Bronchial epithelial cell (primary cell): ENCODE measurements at regions not wholly inside any gene's neighbourhood (a gene's known extent, or its start where the extent isn't known, plus 50 kb on each side); places are given as distances from the start of the nearest gene placed in this dataset.

Source experiments
- DNase-seq: peaks from one replicate; pipeline ENCODE4 v3.0.0-alpha.2; 2010; ENCODE audit warnings: low read depth
- FAIRE-seq: peaks from 2 replicates; lab custom pipeline; 2011; peaks lifted over from hg19 to GRCh38; lab: Jason Lieb, UNC
- H3K27me3 ChIP-seq: 2 replicates; pipeline ENCODE4 v1.5.1; 2011; ENCODE audit warnings: low read length; ENCODE audit not compliant: control insufficient read depth, insufficient read depth
- H3K36me3 ChIP-seq: 2 replicates; pipeline ENCODE4 v1.5.1; 2011; ENCODE audit warnings: low read length; ENCODE audit not compliant: control insufficient read depth, insufficient read depth
- H3K4me3 ChIP-seq: 2 replicates; pipeline ENCODE4 v1.5.1; 2011; ENCODE audit warnings: mild to moderate bottlenecking, low read depth, low read length, control low read depth
- TF ChIP-seq, protein P1 (sequence below): IDR thresholded peaks from 2 replicates; pipeline ENCODE4 v1.5.1; 2011; ENCODE audit warnings: mild to moderate bottlenecking, moderate library complexity, low read length, control low read depth, inconsistent platforms; ENCODE audit not compliant: insufficient read depth, severe bottlenecking

DNA sequence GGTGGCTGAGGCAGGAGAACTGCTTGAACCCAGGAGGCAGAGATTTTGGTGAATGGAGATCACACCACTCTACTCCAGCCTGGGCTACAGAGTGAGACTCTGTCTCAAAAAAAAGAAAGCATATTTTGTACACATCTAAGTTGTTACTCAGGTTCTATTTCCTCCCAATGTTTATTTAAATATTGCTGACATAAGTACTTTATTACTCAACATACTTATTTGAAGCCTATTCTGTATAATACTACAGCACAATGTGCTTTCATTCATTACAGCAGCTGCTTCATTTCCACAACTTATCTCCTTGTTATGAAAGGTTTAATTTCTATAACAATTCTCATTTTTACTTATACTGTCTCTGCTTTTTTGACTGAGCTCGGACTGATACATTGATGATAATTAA, 495.7 kb downstream of the SLITRK1 start:
- no peak for DNase-seq
- Histone ChIP-seq H3K4me3 (no peak overlapping the region), H3K27me3 (no peaks in the 10 kb centered on the region), H3K36me3 (no peaks in the 10 kb centered on the region)
- TF ChIP-seq, protein P1, sequence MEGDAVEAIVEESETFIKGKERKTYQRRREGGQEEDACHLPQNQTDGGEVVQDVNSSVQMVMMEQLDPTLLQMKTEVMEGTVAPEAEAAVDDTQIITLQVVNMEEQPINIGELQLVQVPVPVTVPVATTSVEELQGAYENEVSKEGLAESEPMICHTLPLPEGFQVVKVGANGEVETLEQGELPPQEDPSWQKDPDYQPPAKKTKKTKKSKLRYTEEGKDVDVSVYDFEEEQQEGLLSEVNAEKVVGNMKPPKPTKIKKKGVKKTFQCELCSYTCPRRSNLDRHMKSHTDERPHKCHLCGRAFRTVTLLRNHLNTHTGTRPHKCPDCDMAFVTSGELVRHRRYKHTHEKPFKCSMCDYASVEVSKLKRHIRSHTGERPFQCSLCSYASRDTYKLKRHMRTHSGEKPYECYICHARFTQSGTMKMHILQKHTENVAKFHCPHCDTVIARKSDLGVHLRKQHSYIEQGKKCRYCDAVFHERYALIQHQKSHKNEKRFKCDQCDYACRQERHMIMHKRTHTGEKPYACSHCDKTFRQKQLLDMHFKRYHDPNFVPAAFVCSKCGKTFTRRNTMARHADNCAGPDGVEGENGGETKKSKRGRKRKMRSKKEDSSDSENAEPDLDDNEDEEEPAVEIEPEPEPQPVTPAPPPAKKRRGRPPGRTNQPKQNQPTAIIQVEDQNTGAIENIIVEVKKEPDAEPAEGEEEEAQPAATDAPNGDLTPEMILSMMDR, result no peak
- no peak for FAIRE-seq

DNA sequence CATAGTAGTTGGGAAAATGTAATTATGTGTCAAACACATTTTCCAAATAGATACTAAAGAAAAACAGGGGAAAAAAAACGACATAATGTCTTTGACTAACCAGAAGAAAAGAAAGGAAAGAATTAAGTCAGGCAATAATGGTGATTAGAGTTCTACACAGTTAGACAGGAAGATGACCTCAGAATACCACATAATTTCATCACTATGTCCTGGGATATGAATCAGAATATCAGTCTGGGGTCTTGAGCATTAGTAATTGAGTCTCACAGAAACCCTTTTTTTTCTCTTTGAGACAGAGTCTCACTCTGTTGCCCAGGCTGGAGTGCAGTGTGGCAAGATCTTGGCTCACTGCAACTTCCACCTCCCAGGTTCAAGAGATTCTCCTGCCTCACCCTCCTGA, 503.4 kb downstream of the SLITRK1 start:
- Histone ChIP-seq H3K4me3 (no peak overlapping the region), H3K27me3 (no peaks in the 10 kb centered on the region), H3K36me3 (no peaks in the 10 kb centered on the region)
- peak; percentile 8 for DNase-seq
- no peak for FAIRE-seq
- TF ChIP-seq, protein P1, result no peak

DNA sequence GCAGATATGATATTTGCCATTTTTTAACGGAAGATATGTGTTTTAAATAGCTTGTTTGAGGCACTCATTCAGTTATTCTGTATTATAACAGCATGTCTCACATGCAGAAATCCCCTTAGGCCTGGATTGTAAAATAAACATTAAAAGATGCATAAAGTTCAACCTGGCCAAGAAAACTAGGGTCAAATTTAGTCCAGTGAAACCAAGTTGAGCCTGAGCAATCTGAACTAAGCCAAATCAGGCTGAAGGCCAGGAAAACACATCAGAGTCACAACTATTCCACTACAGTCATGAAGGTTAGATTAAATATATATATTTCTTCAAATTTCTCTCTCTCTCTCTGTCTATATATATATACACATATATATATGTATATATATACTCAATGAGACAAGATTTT, 504.8 kb downstream of the SLITRK1 start:
- TF ChIP-seq, protein P1, result no peak
- DNase-seq (no peak), FAIRE-seq (no peak)
- Histone ChIP-seq H3K36me3 (no peaks in the 10 kb centered on the region), H3K27me3 (no peaks in the 10 kb centered on the region), H3K4me3 (no peak overlapping the region)

DNA sequence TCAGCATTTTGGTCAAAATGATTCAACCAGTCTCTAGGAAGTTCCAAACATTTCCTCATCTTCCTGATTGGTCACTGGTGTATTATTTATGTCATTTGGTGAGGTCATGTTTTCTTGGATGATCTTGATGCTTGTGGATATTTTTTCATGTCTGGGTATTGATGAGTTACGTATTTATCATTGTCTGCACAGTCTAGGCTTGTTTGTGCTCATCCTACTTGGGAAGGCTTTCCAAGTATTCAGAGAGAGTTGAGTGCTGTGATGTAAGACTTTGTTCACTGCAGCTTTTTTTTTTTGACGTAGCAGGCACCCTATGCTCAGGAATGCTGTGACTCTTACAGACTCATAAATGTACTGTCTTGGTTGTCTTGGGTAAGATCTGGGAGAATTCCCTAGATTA, 509.5 kb downstream of the SLITRK1 start:
- Histone ChIP-seq H3K27me3 (no peaks in the 10 kb centered on the region), H3K36me3 (no peaks in the 10 kb centered on the region), H3K4me3 (no peak overlapping the region)
- DNase-seq (peak; percentile 43), FAIRE-seq (no peak)
- TF ChIP-seq, protein P1, result no peak

DNA sequence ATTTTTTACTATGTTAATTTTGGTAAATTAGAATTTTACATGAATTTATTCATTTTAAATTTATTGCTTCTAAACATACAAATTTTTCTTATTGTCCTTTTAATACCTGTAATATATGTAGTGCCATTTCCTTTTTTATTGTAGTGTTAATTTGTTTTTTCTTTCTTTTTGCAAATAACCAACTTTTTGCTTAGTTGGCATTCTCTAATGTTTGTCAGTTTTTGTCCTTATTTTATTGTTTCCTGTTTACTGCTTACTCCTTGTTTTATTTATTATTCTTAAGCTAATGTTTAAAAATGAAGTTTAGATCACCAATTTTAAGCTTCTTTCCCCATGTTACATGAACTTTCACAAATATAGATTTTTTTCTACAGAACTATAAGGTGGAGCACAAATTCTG, 516.6 kb downstream of the SLITRK1 start:
- DNase-seq (no peak), FAIRE-seq (no peak)
- TF ChIP-seq, protein P1, result no peak

DNA sequence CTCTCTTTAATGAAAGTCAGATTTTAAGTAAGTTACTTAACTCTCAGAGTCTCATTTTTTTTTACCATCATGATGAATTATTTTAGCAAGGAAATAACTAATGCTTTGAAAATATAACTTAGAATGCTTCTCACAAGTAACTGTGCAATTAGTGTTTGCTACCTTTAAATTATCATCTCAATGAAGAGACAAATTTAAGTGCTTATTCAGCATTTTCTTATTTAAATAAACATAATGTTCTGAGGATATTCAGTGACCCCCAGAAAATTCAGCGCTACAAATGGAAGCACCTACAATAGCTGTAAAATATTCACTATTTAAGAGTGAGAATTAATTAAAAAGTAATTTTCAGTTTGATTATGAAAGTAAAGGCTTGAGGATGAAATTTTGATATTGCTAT, 527.2 kb downstream of the SLITRK1 start:
- Histone ChIP-seq H3K4me3 (no peak overlapping the region), H3K27me3 (no peaks in the 10 kb centered on the region), H3K36me3 (no peaks in the 10 kb centered on the region)
- TF ChIP-seq, protein P1, result no peak
- DNase-seq (no peak), FAIRE-seq (no peak)

More for the DNA sequence above, 516.6 kb downstream of the SLITRK1 start:
- Histone ChIP-seq H3K36me3 (no peaks in the 10 kb centered on the region), H3K27me3 (no peaks in the 10 kb centered on the region), H3K4me3 (no peak overlapping the region)
